ENCODE measurements at regions not wholly inside any gene's neighbourhood (a gene's known extent, or its start where the extent isn't known, plus 50 kb on each side); places are given as distances from the start of the nearest gene placed in this dataset.

DNA sequence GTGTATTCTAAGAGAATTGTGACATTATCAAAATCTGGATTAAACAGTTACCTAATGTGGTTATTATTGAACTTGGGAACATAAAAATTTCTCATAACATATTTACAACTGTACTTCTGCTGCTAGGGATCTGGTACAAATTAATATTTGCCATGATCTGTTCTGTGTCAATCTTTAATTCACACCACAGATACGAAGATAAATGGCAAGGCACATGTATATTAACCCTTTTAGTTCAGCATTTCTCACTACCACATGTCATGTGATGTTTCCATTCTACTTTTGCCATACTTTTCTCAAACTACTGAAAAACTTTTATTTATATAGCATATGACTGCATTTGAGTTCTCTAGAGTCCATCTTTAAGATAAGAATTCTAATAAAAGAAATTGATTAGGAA is 295.3 kb upstream of the DDX18 start:
- Histone ChIP-seq H4K20me1 (ENCODE audit: insufficient read depth, low read length) (no peaks in the 10 kb centered on the region), H3K79me2 (ENCODE audit: insufficient read depth, low read length) (no peaks in the 10 kb centered on the region), H3K36me3 (ENCODE audit: insufficient read depth, low read length) (no peaks in the 10 kb centered on the region), H3K27me3 (ENCODE audit: insufficient read depth, low read length) (no peaks in the 10 kb centered on the region), H3K9ac (ENCODE audit: low read length) (no peak overlapping the region), H3K27ac (ENCODE audit: low read depth, low read length, poor library complexity, severe bottlenecking) (no peak overlapping the region), H3K4me2 (ENCODE audit: low read length) (no peak overlapping the region), H3K4me3 (ENCODE audit: low read depth, low read length, poor library complexity, severe bottlenecking) (no peak overlapping the region), H3K9me2 (ENCODE audit: low read depth, low read length) (no peaks in the 10 kb centered on the region), H3K9me3 (ENCODE audit: low read length) (no peaks in the 10 kb centered on the region), H3F3A (ENCODE audit: insufficient read depth, low read length) (no peaks in the 10 kb centered on the region), H2AFZ (ENCODE audit: low read length) (no peak overlapping the region), H3K4me1 (ENCODE audit: insufficient read depth, low read length, severe bottlenecking) (no peaks in the 10 kb centered on the region)
- TF ChIP-seq, protein P1, sequence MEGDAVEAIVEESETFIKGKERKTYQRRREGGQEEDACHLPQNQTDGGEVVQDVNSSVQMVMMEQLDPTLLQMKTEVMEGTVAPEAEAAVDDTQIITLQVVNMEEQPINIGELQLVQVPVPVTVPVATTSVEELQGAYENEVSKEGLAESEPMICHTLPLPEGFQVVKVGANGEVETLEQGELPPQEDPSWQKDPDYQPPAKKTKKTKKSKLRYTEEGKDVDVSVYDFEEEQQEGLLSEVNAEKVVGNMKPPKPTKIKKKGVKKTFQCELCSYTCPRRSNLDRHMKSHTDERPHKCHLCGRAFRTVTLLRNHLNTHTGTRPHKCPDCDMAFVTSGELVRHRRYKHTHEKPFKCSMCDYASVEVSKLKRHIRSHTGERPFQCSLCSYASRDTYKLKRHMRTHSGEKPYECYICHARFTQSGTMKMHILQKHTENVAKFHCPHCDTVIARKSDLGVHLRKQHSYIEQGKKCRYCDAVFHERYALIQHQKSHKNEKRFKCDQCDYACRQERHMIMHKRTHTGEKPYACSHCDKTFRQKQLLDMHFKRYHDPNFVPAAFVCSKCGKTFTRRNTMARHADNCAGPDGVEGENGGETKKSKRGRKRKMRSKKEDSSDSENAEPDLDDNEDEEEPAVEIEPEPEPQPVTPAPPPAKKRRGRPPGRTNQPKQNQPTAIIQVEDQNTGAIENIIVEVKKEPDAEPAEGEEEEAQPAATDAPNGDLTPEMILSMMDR (IDR thresholded peaks at IDR 0.05; ENCODE audit: low read length), result no peak
- TF ChIP-seq EZH2 (IDR thresholded peaks at IDR 0.05; ENCODE audit: borderline replicate concordance, low read length), result no peak

DNA sequence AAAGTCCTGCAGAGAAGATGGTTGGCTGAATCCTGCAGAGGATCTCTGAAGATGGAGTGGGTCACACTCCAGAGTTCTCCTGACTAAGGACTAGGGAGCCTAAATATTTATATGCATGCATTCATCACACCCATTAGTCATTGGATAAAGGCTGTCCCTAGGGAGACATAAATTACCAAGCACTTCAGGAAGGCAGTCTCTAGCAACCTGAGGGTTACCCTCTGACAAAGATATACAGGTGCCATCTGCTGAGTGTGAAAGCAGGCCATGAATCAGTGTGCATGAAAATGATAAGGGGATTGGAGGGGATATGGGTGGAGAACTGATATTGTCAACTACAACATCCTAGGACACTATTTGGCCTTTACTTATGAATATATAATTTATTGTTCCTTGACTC is 294.8 kb upstream of the DDX18 start:
- H3K4me2 ChIP-seq (ENCODE audit: low read length), result no peak overlapping the region
- no peaks in the 10 kb centered on the region for H3K36me3 ChIP-seq (ENCODE audit: insufficient read depth, low read length)
- H3K4me3 ChIP-seq (ENCODE audit: low read depth, low read length, poor library complexity, severe bottlenecking), result no peak overlapping the region
- H3K4me1 ChIP-seq (ENCODE audit: insufficient read depth, low read length, severe bottlenecking), result no peaks in the 10 kb centered on the region
- no peaks in the 10 kb centered on the region for H3F3A ChIP-seq (ENCODE audit: insufficient read depth, low read length)
- no peak overlapping the region for H3K9ac ChIP-seq (ENCODE audit: low read length)
- no peaks in the 10 kb centered on the region for H3K9me2 ChIP-seq (ENCODE audit: low read depth, low read length)
- H4K20me1 ChIP-seq (ENCODE audit: insufficient read depth, low read length), result no peaks in the 10 kb centered on the region
- no peak overlapping the region for H2AFZ ChIP-seq (ENCODE audit: low read length)
- no peaks in the 10 kb centered on the region for H3K9me3 ChIP-seq (ENCODE audit: low read length)
- H3K27me3 ChIP-seq (ENCODE audit: insufficient read depth, low read length), result no peaks in the 10 kb centered on the region
- H3K27ac ChIP-seq (ENCODE audit: low read depth, low read length, poor library complexity, severe bottlenecking), result no peak overlapping the region
- no peaks in the 10 kb centered on the region for H3K79me2 ChIP-seq (ENCODE audit: insufficient read depth, low read length)
- TF ChIP-seq EZH2 (IDR thresholded peaks at IDR 0.05; ENCODE audit: borderline replicate concordance, low read length), result no peak

DNA sequence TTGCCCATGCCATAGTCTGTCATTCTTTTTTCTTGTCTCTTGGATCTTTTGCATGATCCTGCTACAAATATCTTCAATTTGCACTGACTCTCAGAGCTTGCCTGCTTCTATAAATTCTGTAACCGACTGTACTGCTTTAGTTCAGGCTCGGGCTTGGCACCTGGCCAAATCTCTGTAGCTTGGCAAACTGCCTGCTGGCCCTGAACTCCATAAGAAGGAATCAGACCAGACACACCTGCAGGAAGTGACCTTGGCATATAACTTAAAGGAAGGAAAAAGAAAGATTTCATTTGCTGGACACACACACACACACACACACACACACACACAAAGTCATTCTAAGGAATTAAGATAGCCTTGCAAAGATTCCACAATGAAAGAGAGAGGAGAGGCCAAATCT is 291.2 kb upstream of the DDX18 start:
- Histone ChIP-seq H3K27ac (ENCODE audit: low read depth, low read length, poor library complexity, severe bottlenecking) (no peak overlapping the region), H3K27me3 (ENCODE audit: insufficient read depth, low read length) (no peaks in the 10 kb centered on the region), H2AFZ (ENCODE audit: low read length) (no peak overlapping the region), H3K4me1 (ENCODE audit: insufficient read depth, low read length, severe bottlenecking) (no peaks in the 10 kb centered on the region), H3K79me2 (ENCODE audit: insufficient read depth, low read length) (no peaks in the 10 kb centered on the region), H3K36me3 (ENCODE audit: insufficient read depth, low read length) (no peaks in the 10 kb centered on the region), H3K4me3 (ENCODE audit: low read depth, low read length, poor library complexity, severe bottlenecking) (no peak overlapping the region), H4K20me1 (ENCODE audit: insufficient read depth, low read length) (no peaks in the 10 kb centered on the region), H3F3A (ENCODE audit: insufficient read depth, low read length) (no peaks in the 10 kb centered on the region), H3K9ac (ENCODE audit: low read length) (no peak overlapping the region), H3K4me2 (ENCODE audit: low read length) (no peak overlapping the region), H3K9me2 (ENCODE audit: low read depth, low read length) (no peaks in the 10 kb centered on the region), H3K9me3 (ENCODE audit: low read length) (no peaks in the 10 kb centered on the region)
- TF ChIP-seq EZH2 (IDR thresholded peaks at IDR 0.05; ENCODE audit: borderline replicate concordance, low read length), result no peak
- TF ChIP-seq, protein P1 (IDR thresholded peaks at IDR 0.05; ENCODE audit: low read length), result no peak

DNA sequence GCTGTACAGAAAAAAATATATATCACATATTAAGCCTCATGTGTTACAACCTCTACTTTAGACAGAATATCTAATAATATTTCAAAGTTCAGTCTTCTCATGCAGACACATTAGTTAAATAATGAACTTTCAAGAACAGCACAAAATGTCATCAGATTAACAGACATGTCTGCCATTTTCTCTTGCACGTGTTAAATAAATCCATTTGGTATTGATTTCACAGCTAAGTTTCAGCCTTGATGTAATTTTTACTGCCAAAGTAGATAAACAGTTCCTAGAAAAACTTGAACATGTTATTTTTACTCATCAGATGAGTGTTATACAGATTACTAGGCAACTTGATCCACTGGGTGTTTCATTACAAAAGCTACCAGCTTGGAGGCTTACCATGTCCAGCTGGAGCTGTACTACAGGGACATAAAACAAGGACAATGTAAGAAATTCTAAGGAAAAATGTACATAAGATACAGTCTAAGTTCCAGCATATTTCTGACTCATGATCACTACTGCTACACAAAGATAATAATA is 290.7 kb upstream of the DDX18 start:
- Histone ChIP-seq H3K79me2 (ENCODE audit: insufficient read depth, low read length) (no peaks in the 10 kb centered on the region), H3K4me2 (ENCODE audit: low read length) (no peak overlapping the region), H4K20me1 (ENCODE audit: insufficient read depth, low read length) (no peaks in the 10 kb centered on the region), H2AFZ (ENCODE audit: low read length) (no peak overlapping the region), H3K9me2 (ENCODE audit: low read depth, low read length) (no peaks in the 10 kb centered on the region), H3K9ac (ENCODE audit: low read length) (no peak overlapping the region), H3F3A (ENCODE audit: insufficient read depth, low read length) (no peaks in the 10 kb centered on the region), H3K4me1 (ENCODE audit: insufficient read depth, low read length, severe bottlenecking) (no peaks in the 10 kb centered on the region), H3K9me3 (ENCODE audit: low read length) (no peaks in the 10 kb centered on the region), H3K36me3 (ENCODE audit: insufficient read depth, low read length) (no peaks in the 10 kb centered on the region), H3K4me3 (ENCODE audit: low read depth, low read length, poor library complexity, severe bottlenecking) (no peak overlapping the region), H3K27me3 (ENCODE audit: insufficient read depth, low read length) (no peaks in the 10 kb centered on the region), H3K27ac (ENCODE audit: low read depth, low read length, poor library complexity, severe bottlenecking) (no peak overlapping the region)
- no peak for TF ChIP-seq EZH2 (IDR thresholded peaks at IDR 0.05; ENCODE audit: borderline replicate concordance, low read length)
- TF ChIP-seq, protein P1 (IDR thresholded peaks at IDR 0.05; ENCODE audit: low read length), result no peak
